ENCODE measurements at regions not wholly inside any gene's neighbourhood (a gene's known extent, or its start where the extent isn't known, plus 50 kb on each side); places are given as distances from the start of the nearest gene placed in this dataset.

GRCh38 chr4:33226133-33226532 is 2506.0 kb downstream of the PCDH7 start:
- Histone ChIP-seq H3K27ac (ENCODE audit: low read length) (no peak overlapping the region), H3K36me3 (ENCODE audit: control insufficient read depth in 1 of 2, insufficient read depth in 2 of 2, low read length in 2 of 2) (no peaks in the 10 kb centered on the region), H3K4me3 (ENCODE audit: low read depth in 1 of 2, low read length in 2 of 2) (no peak overlapping the region), H3K4me1 (ENCODE audit: control insufficient read depth in 1 of 2, insufficient read depth in 2 of 2, low read length in 2 of 2) (no peaks in the 10 kb centered on the region), H3K9me3 (ENCODE audit: control insufficient read depth in 1 of 2, low read length in 2 of 2) (no peaks in the 10 kb centered on the region), H3K27me3 (ENCODE audit: low read depth, low read length) (no peaks in the 10 kb centered on the region)

- H3K9me3 ChIP-seq (ENCODE audit: control insufficient read depth in 1 of 2, low read length in 2 of 2): no peaks in the 10 kb centered on the region
- no peaks in the 10 kb centered on the region for H3K36me3 ChIP-seq (ENCODE audit: control insufficient read depth in 1 of 2, insufficient read depth in 2 of 2, low read length in 2 of 2)
- no peak overlapping the region for H3K4me3 ChIP-seq (ENCODE audit: low read depth in 1 of 2, low read length in 2 of 2)
- no peak overlapping the region for H3K27ac ChIP-seq (ENCODE audit: low read length)
- H3K27me3 ChIP-seq (ENCODE audit: low read depth, low read length): no peaks in the 10 kb centered on the region
- H3K4me1 ChIP-seq (ENCODE audit: control insufficient read depth in 1 of 2, insufficient read depth in 2 of 2, low read length in 2 of 2): no peaks in the 10 kb centered on the region
These were observed 2506.6 kb downstream of the PCDH7 start for GRCh38 chr4:33226783-33227182.

- Histone ChIP-seq H3K9me3 (ENCODE audit: control insufficient read depth in 1 of 2, low read length in 2 of 2) (no peaks in the 10 kb centered on the region), H3K36me3 (ENCODE audit: control insufficient read depth in 1 of 2, insufficient read depth in 2 of 2, low read length in 2 of 2) (no peaks in the 10 kb centered on the region), H3K27me3 (ENCODE audit: low read depth, low read length) (no peaks in the 10 kb centered on the region), H3K4me3 (ENCODE audit: low read depth in 1 of 2, low read length in 2 of 2) (no peak overlapping the region), H3K27ac (ENCODE audit: low read length) (no peak overlapping the region), H3K4me1 (ENCODE audit: control insufficient read depth in 1 of 2, insufficient read depth in 2 of 2, low read length in 2 of 2) (no peaks in the 10 kb centered on the region)
These were observed 2534.9 kb downstream of the PCDH7 start for GRCh38 chr4:33255094-33255493.

GRCh38 chr4:33255507-33255906 is 2535.3 kb downstream of the PCDH7 start:
- H3K4me1 ChIP-seq (ENCODE audit: control insufficient read depth in 1 of 2, insufficient read depth in 2 of 2, low read length in 2 of 2): no peaks in the 10 kb centered on the region
- no peak overlapping the region for H3K27ac ChIP-seq (ENCODE audit: low read length)
- H3K4me3 ChIP-seq (ENCODE audit: low read depth in 1 of 2, low read length in 2 of 2): no peak overlapping the region
- H3K9me3 ChIP-seq (ENCODE audit: control insufficient read depth in 1 of 2, low read length in 2 of 2): no peaks in the 10 kb centered on the region
- H3K36me3 ChIP-seq (ENCODE audit: control insufficient read depth in 1 of 2, insufficient read depth in 2 of 2, low read length in 2 of 2): no peaks in the 10 kb centered on the region
- H3K27me3 ChIP-seq (ENCODE audit: low read depth, low read length): no peaks in the 10 kb centered on the region

GRCh38 chr4:33262824-33263223 is 2542.7 kb downstream of the PCDH7 start:
- Histone ChIP-seq H3K4me3 (ENCODE audit: low read depth in 1 of 2, low read length in 2 of 2) (no peak overlapping the region), H3K9me3 (ENCODE audit: control insufficient read depth in 1 of 2, low read length in 2 of 2) (no peaks in the 10 kb centered on the region), H3K4me1 (ENCODE audit: control insufficient read depth in 1 of 2, insufficient read depth in 2 of 2, low read length in 2 of 2) (no peaks in the 10 kb centered on the region), H3K27ac (ENCODE audit: low read length) (no peak overlapping the region), H3K36me3 (ENCODE audit: control insufficient read depth in 1 of 2, insufficient read depth in 2 of 2, low read length in 2 of 2) (no peaks in the 10 kb centered on the region), H3K27me3 (ENCODE audit: low read depth, low read length) (no peaks in the 10 kb centered on the region)

GRCh38 chr4:33268776-33269175 is 2548.6 kb downstream of the PCDH7 start:
- H3K36me3 ChIP-seq (ENCODE audit: control insufficient read depth in 1 of 2, insufficient read depth in 2 of 2, low read length in 2 of 2): no peaks in the 10 kb centered on the region
- H3K4me1 ChIP-seq (ENCODE audit: control insufficient read depth in 1 of 2, insufficient read depth in 2 of 2, low read length in 2 of 2): no peaks in the 10 kb centered on the region

GRCh38 chr4:33270403-33270802 is 2550.2 kb downstream of the PCDH7 start:
- Histone ChIP-seq H3K36me3 (ENCODE audit: control insufficient read depth in 1 of 2, insufficient read depth in 2 of 2, low read length in 2 of 2) (no peaks in the 10 kb centered on the region), H3K27ac (ENCODE audit: low read length) (no peak overlapping the region), H3K27me3 (ENCODE audit: low read depth, low read length) (no peaks in the 10 kb centered on the region), H3K4me3 (ENCODE audit: low read depth in 1 of 2, low read length in 2 of 2) (no peak overlapping the region), H3K4me1 (ENCODE audit: control insufficient read depth in 1 of 2, insufficient read depth in 2 of 2, low read length in 2 of 2) (no peaks in the 10 kb centered on the region), H3K9me3 (ENCODE audit: control insufficient read depth in 1 of 2, low read length in 2 of 2) (no peaks in the 10 kb centered on the region)

More at GRCh38 chr4:33268776-33269175, 2548.6 kb downstream of the PCDH7 start:
- H3K27ac ChIP-seq (ENCODE audit: low read length): no peak overlapping the region
- H3K27me3 ChIP-seq (ENCODE audit: low read depth, low read length): no peaks in the 10 kb centered on the region
- H3K9me3 ChIP-seq (ENCODE audit: control insufficient read depth in 1 of 2, low read length in 2 of 2): no peaks in the 10 kb centered on the region
- no peak overlapping the region for H3K4me3 ChIP-seq (ENCODE audit: low read depth in 1 of 2, low read length in 2 of 2)

GRCh38 chr4:33272722-33273121 is 2552.6 kb downstream of the PCDH7 start:
- H3K27ac ChIP-seq (ENCODE audit: low read length): no peak overlapping the region
- no peaks in the 10 kb centered on the region for H3K4me1 ChIP-seq (ENCODE audit: control insufficient read depth in 1 of 2, insufficient read depth in 2 of 2, low read length in 2 of 2)
- no peaks in the 10 kb centered on the region for H3K27me3 ChIP-seq (ENCODE audit: low read depth, low read length)
- H3K4me3 ChIP-seq (ENCODE audit: low read depth in 1 of 2, low read length in 2 of 2): no peak overlapping the region
- H3K36me3 ChIP-seq (ENCODE audit: control insufficient read depth in 1 of 2, insufficient read depth in 2 of 2, low read length in 2 of 2): no peaks in the 10 kb centered on the region
- H3K9me3 ChIP-seq (ENCODE audit: control insufficient read depth in 1 of 2, low read length in 2 of 2): no peaks in the 10 kb centered on the region

- Histone ChIP-seq H3K4me3 (ENCODE audit: low read depth in 1 of 2, low read length in 2 of 2) (no peak overlapping the region), H3K27me3 (ENCODE audit: low read depth, low read length) (no peaks in the 10 kb centered on the region), H3K9me3 (ENCODE audit: control insufficient read depth in 1 of 2, low read length in 2 of 2) (no peaks in the 10 kb centered on the region), H3K27ac (ENCODE audit: low read length) (no peak overlapping the region), H3K4me1 (ENCODE audit: control insufficient read depth in 1 of 2, insufficient read depth in 2 of 2, low read length in 2 of 2) (no peaks in the 10 kb centered on the region), H3K36me3 (ENCODE audit: control insufficient read depth in 1 of 2, insufficient read depth in 2 of 2, low read length in 2 of 2) (no peaks in the 10 kb centered on the region)
These were observed 2563.6 kb downstream of the PCDH7 start for GRCh38 chr4:33283818-33284217.

- H3K27me3 ChIP-seq (ENCODE audit: low read depth, low read length): no peaks in the 10 kb centered on the region
These were observed 2576.8 kb downstream of the PCDH7 start for GRCh38 chr4:33296876-33297455.

GRCh38 chr4:33302321-33302720 is 2582.2 kb downstream of the PCDH7 start:
- Histone ChIP-seq H3K9me3 (ENCODE audit: control insufficient read depth in 1 of 2, low read length in 2 of 2) (peaks cover 0 to 7% of the 10 kb centered on the region in 2 donors), H3K36me3 (ENCODE audit: control insufficient read depth in 1 of 2, insufficient read depth in 2 of 2, low read length in 2 of 2) (no peaks in the 10 kb centered on the region), H3K27ac (ENCODE audit: low read length) (no peak overlapping the region), H3K4me3 (ENCODE audit: low read depth in 1 of 2, low read length in 2 of 2) (no peak overlapping the region), H3K27me3 (ENCODE audit: low read depth, low read length) (no peaks in the 10 kb centered on the region), H3K4me1 (ENCODE audit: control insufficient read depth in 1 of 2, insufficient read depth in 2 of 2, low read length in 2 of 2) (no peaks in the 10 kb centered on the region)

More at GRCh38 chr4:33296876-33297455, 2576.8 kb downstream of the PCDH7 start:
- Histone ChIP-seq H3K36me3 (ENCODE audit: control insufficient read depth in 1 of 2, insufficient read depth in 2 of 2, low read length in 2 of 2) (no peaks in the 10 kb centered on the region), H3K9me3 (ENCODE audit: control insufficient read depth in 1 of 2, low read length in 2 of 2) (no peaks in the 10 kb centered on the region), H3K4me1 (ENCODE audit: control insufficient read depth in 1 of 2, insufficient read depth in 2 of 2, low read length in 2 of 2) (no peaks in the 10 kb centered on the region), H3K4me3 (ENCODE audit: low read depth in 1 of 2, low read length in 2 of 2) (no peak overlapping the region), H3K27ac (ENCODE audit: low read length) (no peak overlapping the region)

- Histone ChIP-seq H3K36me3 (ENCODE audit: control insufficient read depth in 1 of 2, insufficient read depth in 2 of 2, low read length in 2 of 2) (no peaks in the 10 kb centered on the region), H3K4me1 (ENCODE audit: control insufficient read depth in 1 of 2, insufficient read depth in 2 of 2, low read length in 2 of 2) (no peaks in the 10 kb centered on the region), H3K27ac (ENCODE audit: low read length) (no peak overlapping the region), H3K9me3 (ENCODE audit: control insufficient read depth in 1 of 2, low read length in 2 of 2) (peaks cover 0 to 7% of the 10 kb centered on the region in 2 donors), H3K27me3 (ENCODE audit: low read depth, low read length) (no peaks in the 10 kb centered on the region), H3K4me3 (ENCODE audit: low read depth in 1 of 2, low read length in 2 of 2) (no peak overlapping the region)
These were observed 2586.0 kb downstream of the PCDH7 start for GRCh38 chr4:33306131-33306530.
